ENCODE measurements at regions not wholly inside any gene's neighbourhood (a gene's known extent, or its start where the extent isn't known, plus 50 kb on each side); places are given as distances from the start of the nearest gene placed in this dataset.

GRCh38 chr3:197352382-197352781 is 54.0 kb upstream of the DLG1 start:
- no peak for DNase-seq
- no peak overlapping the region; a peak in 1 of 7 replicates for H3K27ac Mint-ChIP-seq
- no peak overlapping the region for H3K9ac ChIP-seq (ENCODE audit: extremely low read depth, insufficient read length, low read length)

More at GRCh38 chr3:197352382-197352781, 54.0 kb upstream of the DLG1 start:
- no peak overlapping the region for H4K91ac ChIP-seq (ENCODE audit: insufficient read length, low read depth, low read length)
- no peaks in the 10 kb centered on the region for H3K4me1 ChIP-seq (ENCODE audit: insufficient read depth, low read length)
- no peak overlapping the region for H2BK5ac ChIP-seq (ENCODE audit: insufficient read length, low read length)
- H3K79me2 ChIP-seq (ENCODE audit: insufficient read depth, low read length), result no peaks in the 10 kb centered on the region
- no peak for TF ChIP-seq CTCF (conservative IDR thresholded peaks at IDR 0.05)
- H4K5ac ChIP-seq (ENCODE audit: insufficient read length, low read depth, low read length), result no peak overlapping the region
- H3K18ac ChIP-seq (ENCODE audit: insufficient read length, low read depth, low read length), result no peak overlapping the region
- H4K8ac ChIP-seq (replicated peaks; ENCODE audit: insufficient read length, low read depth, low read length), result no peak overlapping the region
- Mint-ChIP-seq H3K4me3 (no peak overlapping the region), H3K36me3 (ENCODE audit: insufficient read depth in 1 of 3, low read depth in 3 of 3) (peaks cover 0 to 1% (median 0%) of the 10 kb centered on the region in 3 experiments; a peak in 3 of 7 replicates), H3K9me3 (no peaks in the 10 kb centered on the region), H3K27me3 (ENCODE audit: low read depth) (peaks cover 3% of the 10 kb centered on the region; the same call in 1 of the 2 replicates), H3K4me1 (peaks cover 30 to 36% of the 10 kb centered on the region in 2 experiments)
- no CpG with 5 or more reads among the region's 5 CpGs for WGBS (ENCODE audit: extremely low coverage, insufficient read length, low lambda C conversion rate)
- H3K79me1 ChIP-seq (ENCODE audit: insufficient read depth, low read depth, low read length, poor library complexity, severe bottlenecking), result no peaks in the 10 kb centered on the region
- no peak overlapping the region for H3T11ph ChIP-seq (ENCODE audit: low read length)
- no peak overlapping the region for H3K14ac ChIP-seq (ENCODE audit: insufficient read depth, low read length)
- H3K23ac ChIP-seq (ENCODE audit: insufficient read length, low read depth, low read length), result no peak overlapping the region
- no peaks in the 10 kb centered on the region for H3K27me3 ChIP-seq (ENCODE audit: insufficient read depth, low read length)
- no peak overlapping the region for H2AK5ac ChIP-seq (ENCODE audit: insufficient read length, low read length)
- H2BK120ac ChIP-seq (ENCODE audit: low read depth, low read length, poor library complexity, severe bottlenecking), result no peak overlapping the region
- H3K9me3 ChIP-seq (ENCODE audit: control insufficient read depth, low read depth, low read length), result no peaks in the 10 kb centered on the region
- no peak overlapping the region for H3K27ac ChIP-seq (ENCODE audit: insufficient read length, low read depth, low read length)
- no peak overlapping the region for H3K56ac ChIP-seq (ENCODE audit: insufficient read length, low read depth, low read length)
- H4K20me1 ChIP-seq (ENCODE audit: control insufficient read depth, insufficient read depth, insufficient read length), result no peaks in the 10 kb centered on the region
- no peaks in the 10 kb centered on the region for H3K23me2 ChIP-seq (ENCODE audit: insufficient read length, low read depth, low read length, poor library complexity, severe bottlenecking)
- no peak overlapping the region for H2AFZ ChIP-seq (ENCODE audit: low read length)
- H3K4me2 ChIP-seq (ENCODE audit: insufficient read depth, insufficient read length, low read length), result no peak overlapping the region
- no peak overlapping the region for H2BK12ac ChIP-seq (ENCODE audit: insufficient read length, low read depth, low read length)
- no peak overlapping the region for H2BK15ac ChIP-seq (ENCODE audit: low read depth, low read length)
- no peak overlapping the region for H3K4ac ChIP-seq (ENCODE audit: low read depth, low read length)
- no peak overlapping the region for H2BK20ac ChIP-seq (ENCODE audit: low read depth, low read length, poor library complexity, severe bottlenecking)

Data from H9 (cell line).